ENCODE measurements at regions not wholly inside any gene's neighbourhood (a gene's known extent, or its start where the extent isn't known, plus 50 kb on each side); places are given as distances from the start of the nearest gene placed in this dataset.

- WGBS, 2 donors: 71 to 79% methylated on average over 10 to 14 of the region's 14 CpGs
- TF ChIP-seq POLR2A (IDR thresholded peaks at IDR 0.05) (no peak), CTCF (IDR thresholded peaks at IDR 0.05) (no peak)
- no peaks in the 10 kb centered on the region for H3K36me3 ChIP-seq (ENCODE audit: low read depth, missing control alignments)
- H3K27me3 ChIP-seq: no peaks in the 10 kb centered on the region
- intact Hi-C loops (cut with DNase I; ENCODE audit: low total_unique reads): no loop called here
- no peak overlapping the region for H3K27ac ChIP-seq
- H3K4me3 ChIP-seq: no peak overlapping the region
- no peak for DNase-seq
- peaks cover 23% of the 10 kb centered on the region for H3K4me1 ChIP-seq
- H3K9me3 ChIP-seq: no peaks in the 10 kb centered on the region
Observed at GRCh38 chr12:124475295-124476010, 92.0 kb downstream of the NCOR2 start.

GRCh38 chr12:124474709-124475108 lies 92.7 kb downstream of the NCOR2 start:
- Histone ChIP-seq H3K9me3 (no peaks in the 10 kb centered on the region), H3K4me3 (no peak overlapping the region), H3K27me3 (no peaks in the 10 kb centered on the region), H3K4me1 (peaks cover 16% of the 10 kb centered on the region), H3K36me3 (ENCODE audit: low read depth, missing control alignments) (no peaks in the 10 kb centered on the region), H3K27ac (no peak overlapping the region)
- intact Hi-C loops (cut with DNase I; ENCODE audit: low total_unique reads): no loop called here
- TF ChIP-seq CTCF (IDR thresholded peaks at IDR 0.05) (no peak), POLR2A (IDR thresholded peaks at IDR 0.05) (no peak)
- peak; percentile 87 for DNase-seq
- WGBS, 2 donors: 62 to 68% methylated on average over 3 to 9 of the region's 9 CpGs

- peaks cover 13% of the 10 kb centered on the region for H3K4me1 ChIP-seq
- H3K9me3 ChIP-seq: no peaks in the 10 kb centered on the region
- no peaks in the 10 kb centered on the region for H3K27me3 ChIP-seq
- WGBS, 2 donors: 91 to 94% methylated on average over 14 of the region's 14 CpGs
- no peak overlapping the region for H3K27ac ChIP-seq
- intact Hi-C loops (cut with DNase I; ENCODE audit: low total_unique reads): no loop called here
- H3K36me3 ChIP-seq (ENCODE audit: low read depth, missing control alignments): no peaks in the 10 kb centered on the region
- no peak overlapping the region for H3K4me3 ChIP-seq
- DNase-seq: no peak
- TF ChIP-seq POLR2A (IDR thresholded peaks at IDR 0.05) (no peak), CTCF (IDR thresholded peaks at IDR 0.05) (no peak)
Observed at GRCh38 chr12:124472690-124473279, 94.6 kb downstream of the NCOR2 start.

GRCh38 chr12:124471828-124472227 lies 95.6 kb downstream of the NCOR2 start:
- no peak for DNase-seq
- TF ChIP-seq CTCF (IDR thresholded peaks at IDR 0.05) (no peak), POLR2A (IDR thresholded peaks at IDR 0.05) (no peak)
- H3K4me1 ChIP-seq: peaks cover 13% of the 10 kb centered on the region
- intact Hi-C loops (cut with DNase I; ENCODE audit: low total_unique reads): no loop called here
- H3K36me3 ChIP-seq (ENCODE audit: low read depth, missing control alignments): no peaks in the 10 kb centered on the region
- no peak overlapping the region for H3K4me3 ChIP-seq
- no peak overlapping the region for H3K27ac ChIP-seq
- no peaks in the 10 kb centered on the region for H3K27me3 ChIP-seq
- 76 to 90% methylated on average over 2 of the region's 2 CpGs for WGBS, 2 donors
- H3K9me3 ChIP-seq: no peaks in the 10 kb centered on the region

- DNase-seq: no peak
- intact Hi-C loops (cut with DNase I; ENCODE audit: low total_unique reads): no loop called here
Observed at GRCh38 chr12:124470806-124471205, 96.6 kb downstream of the NCOR2 start.

More at GRCh38 chr12:124470806-124471205, 96.6 kb downstream of the NCOR2 start:
- Histone ChIP-seq H3K27me3 (no peaks in the 10 kb centered on the region), H3K27ac (no peak overlapping the region), H3K4me1 (peaks cover 13% of the 10 kb centered on the region), H3K9me3 (no peaks in the 10 kb centered on the region), H3K4me3 (no peak overlapping the region), H3K36me3 (ENCODE audit: low read depth, missing control alignments) (no peaks in the 10 kb centered on the region)
- 92 to 94% methylated on average over 10 of the region's 10 CpGs for WGBS, 2 donors
- TF ChIP-seq CTCF (IDR thresholded peaks at IDR 0.05) (no peak), POLR2A (IDR thresholded peaks at IDR 0.05) (no peak)
